HFFc6 (cell line): ENCODE measurements at regions not wholly inside any gene's neighbourhood (a gene's known extent, or its start where the extent isn't known, plus 50 kb on each side); places are given as distances from the start of the nearest gene placed in this dataset.

Experiments
- DNase-seq: peaks from one replicate; pipeline ENCODE4 v3.0.0-alpha.2; 2018
- H3K27ac Mint-ChIP-seq: 2 replicates; pipeline ENCODE4 v1.8.0; 2020; ENCODE audit warnings: mild to moderate bottlenecking, mixed read lengths
- H3K27me3 Mint-ChIP-seq: 2 replicates; pipeline ENCODE4 v1.8.0; 2021; ENCODE audit warnings: mild to moderate bottlenecking, moderate library complexity, mixed read lengths; ENCODE audit not compliant: insufficient read depth
- H3K36me3 Mint-ChIP-seq: 2 replicates; pipeline ENCODE4 v1.8.0; 2021; ENCODE audit warnings: low read depth, mixed read lengths
- H3K4me1 Mint-ChIP-seq: 2 replicates; pipeline ENCODE4 v1.8.0; 2020; ENCODE audit warnings: low read depth, mixed read lengths
- H3K4me3 Mint-ChIP-seq: 2 replicates; pipeline ENCODE4 v1.8.0; 2020; ENCODE audit warnings: mild to moderate bottlenecking, moderate library complexity, mixed read lengths
- H3K9me3 Mint-ChIP-seq: 2 replicates; pipeline ENCODE4 v1.8.0; 2020; ENCODE audit warnings: mild to moderate bottlenecking, mixed read lengths
- CTCF ChIP-seq: fragments of 200-600 bp; sonication (generic); IDR thresholded peaks from 2 replicates; pipeline ENCODE4 v1.5.0; 2021; ENCODE audit warnings: antibody characterized with exemption, mild to moderate bottlenecking

- Mint-ChIP-seq H3K4me1 (peaks cover 7% of the 10 kb centered on the region; the same call in 1 of the 2 replicates), H3K27ac (no peak overlapping the region), H3K9me3 (peaks cover 5% of the 10 kb centered on the region), H3K4me3 (no peak overlapping the region), H3K36me3 (peaks cover 4% of the 10 kb centered on the region), H3K27me3 (no peaks in the 10 kb centered on the region; the same call in none of the 2 replicates)
- no peak for DNase-seq
- no peak for TF ChIP-seq CTCF
These were observed 105.6 kb upstream of the BMPER start for GRCh38 chr7:33799766-33800165.

DNA sequence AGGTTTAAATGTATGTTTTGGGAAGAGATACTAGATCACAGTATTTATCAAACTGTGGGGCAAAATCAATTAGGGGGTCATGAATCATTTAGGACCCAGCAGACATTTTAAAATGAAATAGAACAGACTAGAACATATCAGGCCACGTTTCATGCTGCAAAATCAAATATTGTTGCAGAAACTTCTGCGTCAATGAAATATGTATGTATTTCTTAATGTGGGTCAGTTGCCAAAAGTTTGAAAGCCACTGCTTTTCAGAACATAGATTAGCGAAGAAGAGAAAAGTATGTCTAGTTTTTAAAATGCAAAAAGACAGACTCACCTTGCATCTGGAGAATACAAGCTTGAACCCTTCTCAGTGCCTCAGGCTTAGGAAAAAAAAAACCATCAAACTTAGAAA is 102.7 kb upstream of the BMPER start:
- Mint-ChIP-seq H3K9me3 (no peaks in the 10 kb centered on the region), H3K4me3 (no peak overlapping the region), H3K27me3 (no peaks in the 10 kb centered on the region; the same call in none of the 2 replicates), H3K36me3 (no peaks in the 10 kb centered on the region), H3K4me1 (peaks cover 28% of the 10 kb centered on the region), H3K27ac (no peak overlapping the region)
- no peak for TF ChIP-seq CTCF
- DNase-seq = no peak

- H3K9me3 Mint-ChIP-seq = no peaks in the 10 kb centered on the region
- no peaks in the 10 kb centered on the region for H3K36me3 Mint-ChIP-seq
- H3K4me3 Mint-ChIP-seq = no peak overlapping the region
- H3K27me3 Mint-ChIP-seq = no peaks in the 10 kb centered on the region; the same call in none of the 2 replicates
- H3K27ac Mint-ChIP-seq = no peak overlapping the region
- TF ChIP-seq CTCF = no peak
- peaks cover 35% of the 10 kb centered on the region for H3K4me1 Mint-ChIP-seq
- no peak for DNase-seq
These were observed 101.1 kb upstream of the BMPER start for GRCh38 chr7:33804140-33804660.

DNA sequence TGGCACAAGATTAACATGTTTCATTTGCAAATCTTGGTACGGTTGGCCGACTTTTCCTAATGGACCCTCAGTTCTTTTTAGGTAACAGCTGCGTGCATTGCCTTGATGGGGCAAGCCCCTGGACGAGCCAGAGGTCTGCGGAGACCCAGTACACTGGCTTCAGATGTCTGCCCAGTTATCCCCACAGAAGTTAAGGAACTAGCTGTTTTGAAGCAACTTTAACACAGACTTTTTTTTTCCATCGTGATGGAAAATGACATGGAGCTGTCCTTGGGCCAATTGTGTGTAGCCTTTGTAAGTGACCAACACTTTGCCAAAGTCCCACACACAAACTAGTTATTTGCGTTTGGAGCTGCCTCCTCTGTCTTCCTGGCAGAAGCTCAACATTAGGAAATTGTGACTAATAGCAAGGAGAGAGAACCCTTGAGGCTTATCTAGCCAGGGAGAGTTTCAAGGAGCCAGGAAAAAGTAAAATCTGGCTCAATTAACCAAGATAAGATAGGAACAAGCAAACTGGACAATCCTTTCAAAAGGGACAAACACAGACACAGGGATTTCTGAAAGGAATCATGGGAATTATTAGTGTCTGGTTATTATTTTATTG is 99.6 kb upstream of the BMPER start:
- DNase-seq = peak; percentile 74
- H3K9me3 Mint-ChIP-seq = no peaks in the 10 kb centered on the region
- H3K36me3 Mint-ChIP-seq = no peaks in the 10 kb centered on the region
- H3K4me3 Mint-ChIP-seq = no peak overlapping the region
- no peaks in the 10 kb centered on the region; the same call in none of the 2 replicates for H3K27me3 Mint-ChIP-seq
- no peak for TF ChIP-seq CTCF
- H3K27ac Mint-ChIP-seq = peak overlapping the region; percentile 64
- H3K4me1 Mint-ChIP-seq = peaks cover 38% of the 10 kb centered on the region

DNA sequence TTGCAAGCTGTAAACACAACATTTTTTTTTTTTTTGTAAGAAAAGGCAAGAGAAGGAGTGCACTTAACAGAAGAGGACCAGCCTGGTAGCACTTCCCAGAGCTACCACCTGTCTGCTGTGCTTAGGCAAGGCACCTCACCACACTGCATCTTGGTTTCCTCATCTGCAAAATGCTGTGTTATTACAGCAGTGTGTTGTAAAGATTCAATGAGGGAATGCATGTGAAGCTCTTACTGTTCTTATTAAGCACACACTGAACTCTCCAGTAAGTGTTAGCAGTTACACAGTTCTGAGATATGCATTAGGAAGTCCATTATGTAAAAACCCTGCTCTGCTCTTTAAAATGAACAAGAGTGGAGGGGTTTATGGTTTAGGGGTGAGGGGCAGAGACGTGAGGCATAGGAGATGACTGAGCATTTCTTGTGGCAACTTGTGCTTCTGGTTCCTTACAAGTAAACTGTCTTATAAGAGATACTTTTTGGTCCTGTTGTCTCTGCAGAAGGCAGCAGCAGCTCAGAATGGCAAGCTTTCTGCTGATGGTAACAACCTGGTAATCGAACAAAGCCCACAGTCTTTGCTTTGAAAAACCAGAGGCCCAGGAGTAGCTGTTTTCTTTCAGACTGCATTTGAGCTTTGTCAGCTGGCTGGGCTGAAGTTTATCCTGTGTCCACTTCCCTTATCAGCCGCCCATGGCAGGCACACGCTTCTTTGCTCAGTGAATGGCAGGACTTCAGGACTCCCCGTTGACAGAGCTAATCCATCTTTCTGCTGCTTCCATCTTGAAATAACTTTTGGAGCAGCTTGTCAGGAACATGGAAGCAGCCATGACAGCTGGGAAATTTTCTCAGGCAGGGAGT is 98.8 kb upstream of the BMPER start:
- Mint-ChIP-seq H3K4me3 (no peak overlapping the region), H3K27ac (peak overlapping the region; percentile 64), H3K4me1 (peaks cover 38% of the 10 kb centered on the region), H3K36me3 (no peaks in the 10 kb centered on the region), H3K9me3 (no peaks in the 10 kb centered on the region), H3K27me3 (no peaks in the 10 kb centered on the region; the same call in none of the 2 replicates)
- TF ChIP-seq CTCF = no peak
- DNase-seq = no peak
